NCI-H1092 (cell line): ENCODE measurements at regions not wholly inside any gene's neighbourhood (a gene's known extent, or its start where the extent isn't known, plus 50 kb on each side); places are given as distances from the start of the nearest gene placed in this dataset.

Experiments
- DNase-seq: peaks from one replicate; lab custom pipeline; 2025; lab: John Stamatoyannopoulos, UW

GRCh38 chr18:78771496-78772359 lies 207.9 kb upstream of the SALL3 start:
- DNase-seq, result no peak

GRCh38 chr18:78772360-78773302 lies 207.0 kb upstream of the SALL3 start:
- no peak for DNase-seq

- DNase-seq, result no peak
These were observed 206.3 kb upstream of the SALL3 start for GRCh38 chr18:78773303-78773755.

GRCh38 chr18:78773819-78774218 lies 205.8 kb upstream of the SALL3 start:
- DNase-seq, result no peak

- DNase-seq, result no peak
These were observed 204.9 kb upstream of the SALL3 start for GRCh38 chr18:78774741-78775141.

- DNase-seq, result no peak
These were observed 203.5 kb upstream of the SALL3 start for GRCh38 chr18:78776151-78776550.

GRCh38 chr18:78776706-78777285 lies 202.8 kb upstream of the SALL3 start:
- DNase-seq, result no peak

GRCh38 chr18:78777992-78778391 lies 201.6 kb upstream of the SALL3 start:
- no peak for DNase-seq

GRCh38 chr18:78778651-78779050 lies 201.0 kb upstream of the SALL3 start:
- no peak for DNase-seq

- no peak for DNase-seq
These were observed 199.5 kb upstream of the SALL3 start for GRCh38 chr18:78779996-78780718.

- DNase-seq, result no peak
These were observed 198.7 kb upstream of the SALL3 start for GRCh38 chr18:78780719-78781600.

- DNase-seq, result no peak
These were observed 198.0 kb upstream of the SALL3 start for GRCh38 chr18:78781601-78781960.

- no peak for DNase-seq
These were observed 196.6 kb upstream of the SALL3 start for GRCh38 chr18:78782951-78783563.

- DNase-seq, result no peak
These were observed 196.1 kb upstream of the SALL3 start for GRCh38 chr18:78783564-78783960.

GRCh38 chr18:78784861-78785260 lies 194.8 kb upstream of the SALL3 start:
- no peak for DNase-seq

- no peak for DNase-seq
These were observed 193.9 kb upstream of the SALL3 start for GRCh38 chr18:78785706-78786105.

GRCh38 chr18:78786776-78787175 lies 192.8 kb upstream of the SALL3 start:
- DNase-seq, result no peak

GRCh38 chr18:78787751-78788150 lies 191.9 kb upstream of the SALL3 start:
- no peak for DNase-seq

GRCh38 chr18:78788161-78788560 lies 191.5 kb upstream of the SALL3 start:
- DNase-seq, result no peak

- DNase-seq, result no peak
These were observed 189.8 kb upstream of the SALL3 start for GRCh38 chr18:78789850-78790249.
